Brain microvascular endothelial cell (primary cell): ENCODE measurements at regions not wholly inside any gene's neighbourhood (a gene's known extent, or its start where the extent isn't known, plus 50 kb on each side); places are given as distances from the start of the nearest gene placed in this dataset.

Experiments
- DNase-seq: peaks from one replicate; pipeline ENCODE4 v3.0.0-alpha.2; 2020
- H3K27ac ChIP-seq: fragments of 250-450 bp; sonication (Bioruptor Pico); 2 replicates; pipeline ENCODE4 v1.5.1; 2020; ENCODE audit warnings: mild to moderate bottlenecking, moderate library complexity
- H3K27me3 ChIP-seq: fragments of 250-450 bp; sonication (Bioruptor Pico); replicated peaks from 2 replicates; pipeline ENCODE4 v1.5.1; 2020; ENCODE audit warnings: mild to moderate bottlenecking
- H3K36me3 ChIP-seq: fragments of 250-450 bp; sonication (Bioruptor Pico); replicated peaks from 2 replicates; pipeline ENCODE4 v1.5.1; 2020; ENCODE audit warnings: mild to moderate bottlenecking
- H3K4me3 ChIP-seq: 2 replicates; pipeline ENCODE4 v1.5.1; 2011; ENCODE audit warnings: low read depth, mild to moderate bottlenecking, control low read depth, low read length, moderate library complexity
- in situ Hi-C: cut with HindIII; loops from 2 replicates; pipeline ENCODE4 v1.10.0; 2017; ENCODE audit warnings: low sequenced_read_pairs, low pct_ligation_motif_present
- TF ChIP-seq, protein P1 (sequence below): IDR thresholded peaks from 2 replicates; pipeline ENCODE4 v1.5.1; 2011; ENCODE audit warnings: low read depth, mild to moderate bottlenecking, moderate library complexity, low read length, control low read depth, inconsistent platforms; ENCODE audit errors: missing control alignments

DNA sequence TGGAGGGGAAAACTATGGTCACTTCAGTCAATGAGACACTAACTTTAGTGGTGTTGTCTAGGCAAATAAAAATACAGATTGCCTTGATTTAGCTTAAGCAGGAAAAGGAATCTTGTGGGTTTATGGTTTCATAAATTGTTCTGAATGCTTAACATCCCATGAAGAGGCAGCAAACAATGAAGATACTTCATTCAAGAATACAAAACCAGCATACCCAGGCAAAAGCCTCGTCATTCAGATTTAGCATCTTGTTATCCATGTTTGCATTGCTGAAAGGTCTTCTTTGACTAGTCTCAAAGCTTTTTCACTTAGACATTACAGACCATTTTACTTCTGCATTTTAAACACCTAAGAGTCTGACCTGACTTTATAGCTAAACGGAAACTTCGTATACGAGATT is 272.7 kb upstream of the FSHR start:
- Histone ChIP-seq H3K27me3 (no peaks in the 10 kb centered on the region), H3K27ac (no peak overlapping the region), H3K4me3 (no peak overlapping the region), H3K36me3 (no peaks in the 10 kb centered on the region)
- in situ Hi-C loops = no loop called here
- TF ChIP-seq, protein P1, sequence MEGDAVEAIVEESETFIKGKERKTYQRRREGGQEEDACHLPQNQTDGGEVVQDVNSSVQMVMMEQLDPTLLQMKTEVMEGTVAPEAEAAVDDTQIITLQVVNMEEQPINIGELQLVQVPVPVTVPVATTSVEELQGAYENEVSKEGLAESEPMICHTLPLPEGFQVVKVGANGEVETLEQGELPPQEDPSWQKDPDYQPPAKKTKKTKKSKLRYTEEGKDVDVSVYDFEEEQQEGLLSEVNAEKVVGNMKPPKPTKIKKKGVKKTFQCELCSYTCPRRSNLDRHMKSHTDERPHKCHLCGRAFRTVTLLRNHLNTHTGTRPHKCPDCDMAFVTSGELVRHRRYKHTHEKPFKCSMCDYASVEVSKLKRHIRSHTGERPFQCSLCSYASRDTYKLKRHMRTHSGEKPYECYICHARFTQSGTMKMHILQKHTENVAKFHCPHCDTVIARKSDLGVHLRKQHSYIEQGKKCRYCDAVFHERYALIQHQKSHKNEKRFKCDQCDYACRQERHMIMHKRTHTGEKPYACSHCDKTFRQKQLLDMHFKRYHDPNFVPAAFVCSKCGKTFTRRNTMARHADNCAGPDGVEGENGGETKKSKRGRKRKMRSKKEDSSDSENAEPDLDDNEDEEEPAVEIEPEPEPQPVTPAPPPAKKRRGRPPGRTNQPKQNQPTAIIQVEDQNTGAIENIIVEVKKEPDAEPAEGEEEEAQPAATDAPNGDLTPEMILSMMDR = no peak
- no peak for DNase-seq

DNA sequence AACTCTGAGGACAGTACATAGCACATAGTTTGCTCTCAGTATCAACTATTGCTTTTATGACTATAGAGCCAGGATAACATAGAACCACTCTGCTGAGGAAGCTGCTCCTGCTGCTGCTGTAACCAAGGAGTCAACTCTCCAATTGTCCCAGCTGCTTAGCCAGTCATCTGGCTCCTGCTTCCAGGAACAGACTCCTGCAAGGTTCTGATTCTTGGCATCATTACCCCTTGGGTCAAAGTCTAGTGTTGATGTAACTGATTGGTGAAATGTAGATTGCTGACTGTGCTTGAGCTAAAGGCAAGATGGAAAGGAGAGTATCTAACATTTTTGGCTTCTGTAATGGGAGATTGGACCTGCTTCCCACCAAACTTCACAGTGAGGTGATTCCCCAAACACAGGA is 261.9 kb upstream of the FSHR start:
- in situ Hi-C loops = no loop called here
- TF ChIP-seq, protein P1 = no peak
- Histone ChIP-seq H3K4me3 (no peak overlapping the region), H3K36me3 (no peaks in the 10 kb centered on the region), H3K27me3 (no peaks in the 10 kb centered on the region), H3K27ac (no peak overlapping the region)
- DNase-seq = no peak

DNA sequence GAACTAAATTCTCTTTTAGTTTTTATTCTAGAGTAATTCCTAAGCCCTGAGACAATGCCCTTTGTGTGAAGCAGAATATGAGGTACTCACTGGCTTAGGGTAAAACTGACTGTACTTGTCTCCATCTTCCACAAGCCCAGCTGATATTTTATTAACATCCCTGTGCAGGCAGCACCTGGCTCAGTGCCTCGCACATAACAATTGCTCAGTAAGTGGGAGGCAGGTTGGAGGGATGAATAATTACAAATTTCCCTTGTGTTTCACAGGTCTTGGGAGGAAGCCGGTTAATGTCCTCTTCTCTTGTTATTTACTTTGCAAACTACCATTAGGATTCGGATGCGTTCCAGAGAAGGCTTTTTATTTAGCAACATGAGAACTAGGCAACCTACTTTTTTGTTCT is 249.8 kb upstream of the FSHR start:
- Histone ChIP-seq H3K27me3 (no peaks in the 10 kb centered on the region), H3K27ac (no peak overlapping the region), H3K4me3 (no peak overlapping the region), H3K36me3 (no peaks in the 10 kb centered on the region)
- in situ Hi-C loops = no loop called here
- TF ChIP-seq, protein P1 = no peak
- no peak for DNase-seq

DNA sequence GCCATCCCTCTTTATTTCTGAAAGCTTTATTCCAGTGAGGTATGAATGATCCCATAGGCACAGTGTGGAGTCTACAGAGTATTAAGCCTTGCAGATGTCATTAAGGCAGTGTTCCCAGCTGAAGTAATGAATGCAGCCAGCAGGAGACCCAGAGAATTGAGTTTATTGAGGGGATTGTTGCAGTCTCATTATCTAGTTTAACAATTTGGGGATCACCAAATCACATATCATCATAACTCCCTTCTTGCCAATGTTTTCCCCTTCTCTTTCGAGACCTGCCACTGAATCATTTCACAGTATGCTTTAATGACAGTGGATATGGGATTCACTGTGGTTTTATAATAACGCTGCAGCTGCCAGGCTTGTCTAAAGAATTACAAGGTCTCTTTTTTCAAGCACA is 249.3 kb upstream of the FSHR start:
- DNase-seq = no peak
- H3K36me3 ChIP-seq = no peaks in the 10 kb centered on the region
- TF ChIP-seq, protein P1 = no peak
- H3K27me3 ChIP-seq = no peaks in the 10 kb centered on the region
- in situ Hi-C loops = no loop called here
- H3K4me3 ChIP-seq = no peak overlapping the region
- H3K27ac ChIP-seq = no peak overlapping the region

DNA sequence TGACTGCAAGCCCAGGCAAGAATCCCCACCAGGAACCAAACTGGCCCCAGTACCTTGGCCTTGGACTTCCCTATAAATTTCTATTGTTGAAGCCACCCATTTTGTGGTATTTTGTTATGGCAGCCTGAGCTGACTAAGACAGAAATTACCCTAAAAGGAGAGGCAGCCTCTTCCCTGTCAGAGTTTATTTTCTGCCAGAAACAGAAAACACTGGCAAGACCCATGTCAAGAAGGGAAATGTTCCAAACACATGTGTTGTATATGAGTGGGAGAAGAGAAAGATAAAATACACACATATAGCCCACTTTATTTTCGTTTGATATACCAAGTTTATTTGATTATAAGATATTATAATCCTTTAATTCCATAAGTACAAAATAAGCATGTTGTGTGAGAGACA is 225.1 kb upstream of the FSHR start:
- TF ChIP-seq, protein P1 = no peak
- Histone ChIP-seq H3K4me3 (no peak overlapping the region), H3K27me3 (no peaks in the 10 kb centered on the region), H3K36me3 (no peaks in the 10 kb centered on the region), H3K27ac (no peak overlapping the region)
- in situ Hi-C loops = no loop called here
- no peak for DNase-seq

DNA sequence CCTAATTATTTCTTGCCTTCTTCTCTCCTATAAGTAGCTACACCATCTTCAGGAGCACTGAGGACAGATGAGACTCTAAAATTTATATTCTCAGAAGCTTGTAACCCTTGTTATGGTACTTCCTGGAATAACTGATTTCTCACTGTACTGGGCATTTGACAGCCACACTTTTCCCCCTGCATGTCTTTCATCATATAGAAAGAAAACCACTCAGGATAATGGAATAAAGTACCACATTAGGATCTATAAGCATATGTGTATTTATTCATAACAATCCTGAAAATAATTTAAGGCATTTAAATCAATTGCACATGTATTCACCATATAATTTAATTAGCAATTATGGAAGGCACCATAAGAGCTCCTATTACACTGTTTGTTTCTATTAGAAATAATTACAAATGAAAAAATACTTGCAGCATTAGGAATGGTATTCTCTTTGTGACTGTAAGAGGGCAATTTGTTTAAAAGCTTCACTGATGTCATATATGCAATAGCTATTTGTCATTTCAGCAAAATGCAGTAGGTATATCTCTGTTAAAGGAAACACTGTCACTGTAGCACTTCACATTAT is 216.9 kb upstream of the FSHR start:
- TF ChIP-seq, protein P1 = no peak
- DNase-seq = no peak
- Histone ChIP-seq H3K36me3 (no peaks in the 10 kb centered on the region), H3K4me3 (no peak overlapping the region), H3K27me3 (no peaks in the 10 kb centered on the region), H3K27ac (no peak overlapping the region)
- in situ Hi-C loops = no loop called here
